Brain microvascular endothelial cell (primary cell): ENCODE measurements at regions not wholly inside any gene's neighbourhood (a gene's known extent, or its start where the extent isn't known, plus 50 kb on each side); places are given as distances from the start of the nearest gene placed in this dataset.

Experiments used
- DNase-seq: peaks from one replicate; pipeline ENCODE4 v3.0.0-alpha.2; 2020
- H3K27ac ChIP-seq: fragments of 250-450 bp; sonication (Bioruptor Pico); 2 replicates; pipeline ENCODE4 v1.5.1; 2020; ENCODE audit warnings: mild to moderate bottlenecking, moderate library complexity
- H3K27me3 ChIP-seq: fragments of 250-450 bp; sonication (Bioruptor Pico); replicated peaks from 2 replicates; pipeline ENCODE4 v1.5.1; 2020; ENCODE audit warnings: mild to moderate bottlenecking
- H3K36me3 ChIP-seq: fragments of 250-450 bp; sonication (Bioruptor Pico); replicated peaks from 2 replicates; pipeline ENCODE4 v1.5.1; 2020; ENCODE audit warnings: mild to moderate bottlenecking
- H3K4me3 ChIP-seq: 2 replicates; pipeline ENCODE4 v1.5.1; 2011; ENCODE audit warnings: low read depth, mild to moderate bottlenecking, control low read depth, low read length, moderate library complexity
- in situ Hi-C: cut with HindIII; loops from 2 replicates; pipeline ENCODE4 v1.10.0; 2017; ENCODE audit warnings: low sequenced_read_pairs, low pct_ligation_motif_present
- TF ChIP-seq, protein P1 (sequence below): IDR thresholded peaks from 2 replicates; pipeline ENCODE4 v1.5.1; 2011; ENCODE audit warnings: low read depth, mild to moderate bottlenecking, moderate library complexity, low read length, control low read depth, inconsistent platforms; ENCODE audit errors: missing control alignments

DNA sequence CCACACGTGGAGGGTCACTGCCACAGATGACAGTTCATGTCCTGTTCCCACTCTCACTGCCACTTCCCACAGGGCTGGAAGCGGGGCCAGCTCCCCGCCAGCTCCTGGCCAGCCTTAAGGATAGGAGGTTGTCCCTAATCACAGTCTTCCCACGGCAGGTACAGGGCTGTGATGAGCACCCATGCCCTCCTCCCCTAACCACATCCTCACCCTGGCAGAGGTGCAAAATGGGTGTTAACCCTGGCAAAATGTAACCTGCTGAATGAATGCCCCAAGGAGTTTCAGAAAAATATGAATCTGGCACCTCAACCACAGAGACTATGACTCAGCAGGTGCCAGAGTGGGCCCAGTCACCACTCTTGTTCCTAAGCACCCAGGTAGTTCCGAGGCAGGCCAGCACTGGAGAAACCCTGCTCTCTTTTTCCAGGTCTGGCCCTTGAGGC, 185.1 kb upstream of the TPM1 start:
- in situ Hi-C loops: no loop called here
- H3K27ac ChIP-seq: no peak overlapping the region
- no peaks in the 10 kb centered on the region for H3K36me3 ChIP-seq
- DNase-seq: no peak
- TF ChIP-seq, protein P1, sequence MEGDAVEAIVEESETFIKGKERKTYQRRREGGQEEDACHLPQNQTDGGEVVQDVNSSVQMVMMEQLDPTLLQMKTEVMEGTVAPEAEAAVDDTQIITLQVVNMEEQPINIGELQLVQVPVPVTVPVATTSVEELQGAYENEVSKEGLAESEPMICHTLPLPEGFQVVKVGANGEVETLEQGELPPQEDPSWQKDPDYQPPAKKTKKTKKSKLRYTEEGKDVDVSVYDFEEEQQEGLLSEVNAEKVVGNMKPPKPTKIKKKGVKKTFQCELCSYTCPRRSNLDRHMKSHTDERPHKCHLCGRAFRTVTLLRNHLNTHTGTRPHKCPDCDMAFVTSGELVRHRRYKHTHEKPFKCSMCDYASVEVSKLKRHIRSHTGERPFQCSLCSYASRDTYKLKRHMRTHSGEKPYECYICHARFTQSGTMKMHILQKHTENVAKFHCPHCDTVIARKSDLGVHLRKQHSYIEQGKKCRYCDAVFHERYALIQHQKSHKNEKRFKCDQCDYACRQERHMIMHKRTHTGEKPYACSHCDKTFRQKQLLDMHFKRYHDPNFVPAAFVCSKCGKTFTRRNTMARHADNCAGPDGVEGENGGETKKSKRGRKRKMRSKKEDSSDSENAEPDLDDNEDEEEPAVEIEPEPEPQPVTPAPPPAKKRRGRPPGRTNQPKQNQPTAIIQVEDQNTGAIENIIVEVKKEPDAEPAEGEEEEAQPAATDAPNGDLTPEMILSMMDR: no peak
- no peaks in the 10 kb centered on the region for H3K27me3 ChIP-seq
- H3K4me3 ChIP-seq: no peak overlapping the region

DNA sequence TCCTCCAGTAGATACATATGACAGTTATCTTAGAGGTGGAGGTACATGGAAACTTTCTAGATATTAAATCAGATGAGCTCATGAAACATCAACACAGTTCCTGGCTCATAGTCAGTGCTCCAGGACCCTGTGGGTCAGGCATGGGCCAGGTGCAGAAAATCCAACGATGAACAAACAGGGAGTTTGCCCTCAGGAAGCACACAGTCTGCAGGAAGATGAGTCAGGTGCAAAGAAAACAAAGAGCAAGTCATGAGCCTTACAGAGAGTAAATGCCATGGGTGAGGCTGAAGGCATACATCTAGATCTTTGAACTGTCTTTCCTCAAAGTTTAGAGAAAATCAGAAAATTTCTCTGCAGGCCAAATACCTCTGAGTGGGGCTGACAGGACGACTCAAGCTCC, 184.2 kb upstream of the TPM1 start:
- no peak overlapping the region for H3K27ac ChIP-seq
- no peaks in the 10 kb centered on the region for H3K27me3 ChIP-seq
- TF ChIP-seq, protein P1: no peak
- H3K4me3 ChIP-seq: no peak overlapping the region
- H3K36me3 ChIP-seq: no peaks in the 10 kb centered on the region
- in situ Hi-C loops: no loop called here
- no peak for DNase-seq

GRCh38 chr15:62862717-62863116, 179.8 kb upstream of the TPM1 start:
- Histone ChIP-seq H3K4me3 (no peak overlapping the region), H3K27ac (no peak overlapping the region), H3K27me3 (no peaks in the 10 kb centered on the region), H3K36me3 (no peaks in the 10 kb centered on the region)
- no peak for DNase-seq
- in situ Hi-C loops: no loop called here
- TF ChIP-seq, protein P1: no peak

DNA sequence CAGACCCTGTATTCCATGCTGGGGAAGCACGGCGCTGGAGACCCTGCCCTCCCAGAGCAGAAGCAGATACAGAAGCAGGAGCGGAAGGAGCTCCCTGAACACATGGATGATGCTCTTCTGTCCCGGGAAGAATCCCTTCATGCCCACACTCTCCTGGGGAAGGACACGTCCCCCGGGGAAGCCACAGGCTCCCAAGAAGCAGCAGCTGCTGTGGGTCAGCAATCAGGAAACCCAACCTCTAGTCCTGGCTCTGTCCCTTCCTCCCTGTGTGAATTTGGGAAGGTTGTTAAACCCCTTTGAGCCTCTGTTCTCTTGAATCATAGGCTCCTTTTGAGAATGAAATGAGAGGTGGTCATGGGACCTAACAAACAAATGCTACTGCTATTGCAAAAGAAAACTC, 176.2 kb upstream of the TPM1 start:
- no peak overlapping the region for H3K4me3 ChIP-seq
- in situ Hi-C loops: no loop called here
- DNase-seq: no peak
- H3K27ac ChIP-seq: no peak overlapping the region
- H3K36me3 ChIP-seq: no peaks in the 10 kb centered on the region
- TF ChIP-seq, protein P1: no peak
- no peaks in the 10 kb centered on the region for H3K27me3 ChIP-seq

DNA sequence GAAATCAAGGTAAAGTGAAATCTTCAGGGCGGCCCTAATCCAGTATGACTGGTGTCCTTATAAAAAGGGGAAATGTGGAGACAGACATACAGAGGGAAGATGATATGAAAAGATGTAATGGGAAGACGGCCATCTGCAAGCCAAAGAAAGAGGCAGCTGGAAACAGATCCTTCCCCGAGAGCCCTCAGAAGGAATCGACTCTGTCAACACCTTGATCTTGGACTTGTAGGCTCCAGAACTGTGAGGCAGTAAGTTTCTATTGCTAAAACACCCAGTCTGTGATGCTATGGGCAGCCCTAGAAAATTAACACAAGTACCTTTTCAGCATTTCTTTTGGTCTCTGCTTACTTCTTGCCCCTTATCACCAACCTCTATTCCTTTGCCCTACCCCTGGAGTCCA, 174.7 kb upstream of the TPM1 start:
- in situ Hi-C loops: no loop called here
- TF ChIP-seq, protein P1: no peak

DNA sequence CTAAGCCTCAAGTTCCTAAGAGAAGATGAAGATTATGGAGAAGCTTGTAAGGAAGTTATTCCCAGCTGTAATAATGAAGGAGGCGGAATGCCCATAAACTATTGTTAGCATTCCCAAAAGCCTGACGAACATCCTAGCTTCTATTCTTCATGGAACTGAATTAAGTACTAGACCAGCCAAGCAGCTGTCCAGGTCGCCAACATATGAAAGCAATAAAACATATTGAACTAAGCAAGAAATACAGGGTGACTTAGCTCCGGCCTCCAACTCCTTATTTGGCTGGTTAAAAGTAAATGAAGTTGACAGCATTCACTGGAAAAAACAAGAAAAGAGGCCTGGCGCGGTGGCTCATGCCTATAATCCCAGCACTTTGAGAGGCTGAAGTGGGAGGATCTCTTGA, 174.0 kb upstream of the TPM1 start:
- TF ChIP-seq, protein P1: no peak
- Histone ChIP-seq H3K36me3 (no peaks in the 10 kb centered on the region), H3K27ac (no peak overlapping the region), H3K27me3 (no peaks in the 10 kb centered on the region), H3K4me3 (no peak overlapping the region)
- in situ Hi-C loops: no loop called here
- no peak for DNase-seq

More for the DNA sequence above, 174.7 kb upstream of the TPM1 start:
- no peak overlapping the region for H3K27ac ChIP-seq
- DNase-seq: no peak
- no peak overlapping the region for H3K4me3 ChIP-seq
- H3K27me3 ChIP-seq: no peaks in the 10 kb centered on the region
- H3K36me3 ChIP-seq: no peaks in the 10 kb centered on the region
